HG03159 (cell line): ENCODE measurements at regions not wholly inside any gene's neighbourhood (a gene's known extent, or its start where the extent isn't known, plus 50 kb on each side); places are given as distances from the start of the nearest gene placed in this dataset.

Experiments
- ATAC-seq: cut with Tn5 transposase; IDR thresholded peaks from one replicate; pipeline ENCODE4 v1.9.1; 2021; ENCODE audit warnings: mild to moderate bottlenecking, moderate library complexity; ENCODE audit not compliant: unreplicated experiment

- no peak for ATAC-seq
These were observed 806.2 kb downstream of the GALC start for GRCh38 chr14:87186737-87187136.

- no peak for ATAC-seq
These were observed 806.9 kb downstream of the GALC start for GRCh38 chr14:87185961-87186560.

GRCh38 chr14:87184180-87184579 lies 808.8 kb downstream of the GALC start:
- ATAC-seq, result no peak

GRCh38 chr14:87181288-87181687 lies 811.7 kb downstream of the GALC start:
- no peak for ATAC-seq

- ATAC-seq, result no peak
These were observed 813.0 kb downstream of the GALC start for GRCh38 chr14:87179936-87180335.

- no peak for ATAC-seq
These were observed 814.7 kb downstream of the GALC start for GRCh38 chr14:87178277-87178676.

GRCh38 chr14:87175175-87175574 lies 817.8 kb downstream of the GALC start:
- ATAC-seq, result no peak

- ATAC-seq, result no peak
These were observed 821.8 kb downstream of the GALC start for GRCh38 chr14:87171141-87171540.

GRCh38 chr14:87170179-87170578 lies 822.8 kb downstream of the GALC start:
- no peak for ATAC-seq

GRCh38 chr14:87169362-87169761 lies 823.6 kb downstream of the GALC start:
- no peak for ATAC-seq

- no peak for ATAC-seq
These were observed 831.5 kb downstream of the GALC start for GRCh38 chr14:87161502-87161901.

GRCh38 chr14:87160989-87161388 lies 832.0 kb downstream of the GALC start:
- ATAC-seq, result no peak

GRCh38 chr14:87158283-87158682 lies 834.7 kb downstream of the GALC start:
- no peak for ATAC-seq

GRCh38 chr14:87156878-87157277 lies 836.1 kb downstream of the GALC start:
- no peak for ATAC-seq

GRCh38 chr14:87155856-87156488 lies 837.0 kb downstream of the GALC start:
- no peak for ATAC-seq

GRCh38 chr14:87153901-87154300 lies 839.1 kb downstream of the GALC start:
- ATAC-seq, result no peak

GRCh38 chr14:87153391-87153790 lies 839.6 kb downstream of the GALC start:
- ATAC-seq, result no peak

- no peak for ATAC-seq
These were observed 840.3 kb downstream of the GALC start for GRCh38 chr14:87152693-87153092.

- no peak for ATAC-seq
These were observed 843.2 kb downstream of the GALC start for GRCh38 chr14:87149583-87150354.

- ATAC-seq, result no peak
These were observed 844.3 kb downstream of the GALC start for GRCh38 chr14:87148655-87149054.

GRCh38 chr14:87142551-87143211 lies 850.3 kb downstream of the GALC start:
- ATAC-seq, result no peak

- ATAC-seq, result no peak
These were observed 851.2 kb downstream of the GALC start for GRCh38 chr14:87141801-87142200.
